ENCODE measurements at regions not wholly inside any gene's neighbourhood (a gene's known extent, or its start where the extent isn't known, plus 50 kb on each side); places are given as distances from the start of the nearest gene placed in this dataset.

GRCh38 chr6:106788761-106789160 lies 159.4 kb downstream of the QRSL1 start:
- Histone ChIP-seq H3K4me2 (ENCODE audit: insufficient read depth, low read length) (no peak overlapping the region), H3K4me1 (replicated peaks in 1 of 2; ENCODE audit: control insufficient read depth in 2 of 2, insufficient read depth in 2 of 2, low read length in 2 of 2) (peaks cover 0 to 3% of the 10 kb centered on the region in 2 experiments; a peak in 1 of 5 replicates), H3K4me3 (no peak overlapping the region), H3K79me2 (ENCODE audit: control insufficient read depth, insufficient read depth, low read length) (no peaks in the 10 kb centered on the region), H3K27ac (ENCODE audit: extremely low read depth, low read depth, low read length) (no peak overlapping the region), H4K20me1 (replicated peaks; ENCODE audit: control insufficient read depth, insufficient read depth, low read length) (no peaks in the 10 kb centered on the region), H2AFZ (ENCODE audit: low read depth, low read length) (no peak overlapping the region), H3K9ac (ENCODE audit: insufficient read depth in 1 of 2, low read depth in 2 of 2, low read length in 2 of 2) (no peak overlapping the region), H3K27me3 (ENCODE audit: control insufficient read depth in 2 of 2, insufficient read depth in 2 of 2, low read length in 2 of 2) (peaks cover 0 to 5% of the 10 kb centered on the region in 2 experiments; a peak in 1 of 5 replicates), H3K9me3 (replicated peaks; ENCODE audit: control insufficient read depth, insufficient read depth, low read depth, low read length) (no peaks in the 10 kb centered on the region), H3K9me1 (ENCODE audit: control insufficient read depth, insufficient read depth, low read length) (no peaks in the 10 kb centered on the region), H3K36me3 (ENCODE audit: control insufficient read depth, insufficient read depth, low read length) (no peaks in the 10 kb centered on the region)
- ATAC-seq (no peak), FAIRE-seq (no peak), DNase-seq (ENCODE audit: extremely low read depth in 1 of 4, low spot score in 3 of 4) (no peak)
- ChIA-PET POLR2A (no interaction called here), CTCF (ENCODE audit: low intra/inter-chr PET ratio) (no interaction called here)
- no peak for TF ChIP-seq ARID3B (CRISPR knock-in tag; IDR thresholded peaks at IDR 0.05; ENCODE audit: borderline replicate concordance)
- TF ChIP-seq TCF7L2 (IDR thresholded peaks at IDR 0.05; ENCODE audit: low read depth, low read length): no peak
- TF ChIP-seq ZNF75A (CRISPR knock-in tag; IDR thresholded peaks at IDR 0.05): no peak
- TF ChIP-seq GATA2 (CRISPR knock-in tag; IDR thresholded peaks at IDR 0.05): no peak
- no peak for TF ChIP-seq ZC3H4 (CRISPR knock-in tag; IDR thresholded peaks at IDR 0.05; ENCODE audit: borderline replicate concordance)
- no peak for TF ChIP-seq RBM34 (IDR thresholded peaks at IDR 0.05; ENCODE audit: borderline replicate concordance, insufficient read depth, low read length)
- no peak for TF ChIP-seq SNRNP70 (optimal IDR thresholded peaks at IDR 0.05; ENCODE audit: low read depth, low read length)
- TF ChIP-seq TAF1 (IDR thresholded peaks at IDR 0.05; ENCODE audit: control insufficient read depth, extremely low read depth, insufficient read depth, low read length, severe bottlenecking): no peak
- TF ChIP-seq ELF1 (tag; IDR thresholded peaks at IDR 0.05): no peak
- TF ChIP-seq ZZZ3 (IDR thresholded peaks at IDR 0.05): no peak
- TF ChIP-seq TAF15 (IDR thresholded peaks at IDR 0.05; ENCODE audit: low read depth, low read length): no peak
- TF ChIP-seq SMAD1 (IDR thresholded peaks at IDR 0.05; ENCODE audit: low read depth, low read length, partially characterized antibody): no peak
- no peak for TF ChIP-seq ZNF280B (CRISPR knock-in tag; IDR thresholded peaks at IDR 0.05)
- TF ChIP-seq MLX (CRISPR knock-in tag; conservative IDR thresholded peaks at IDR 0.05): no peak
- no peak for TF ChIP-seq DNMT1 (IDR thresholded peaks at IDR 0.05)
- BruUV-seq (replicated peaks): no TSS peak
- intact Hi-C loops (cut with micrococcal nuclease): no loop called here
- in situ Hi-C loops (cut with MboI): no loop called here
- WGBS (ENCODE audit: insufficient coverage, low coverage, missing lambda C conversion rate): 36% methylated on average over 2 of the region's 2 CpGs

Measured in K562 (cell line).